Astrocyte (in vitro differentiated cells and primary cell): ENCODE measurements at regions not wholly inside any gene's neighbourhood (a gene's known extent, or its start where the extent isn't known, plus 50 kb on each side); places are given as distances from the start of the nearest gene placed in this dataset.
A peak's percentile ranks its signal among the peaks of the same experiment; 100 is the strongest.

ENCODE experiments used
- DNase-seq: peaks from one replicate; pipeline ENCODE4 v3.0.0-alpha.2; 2010; ENCODE audit warnings: low read depth
- FAIRE-seq: peaks from 2 replicates; lab custom pipeline; 2011; peaks lifted over from hg19 to GRCh38; lab: Jason Lieb, UNC
- H2AFZ ChIP-seq: 2 replicates; pipeline ENCODE4 v1.6.0; 2012; ENCODE audit warnings: low read depth, low read length, inconsistent platforms
- H3K27ac ChIP-seq: 2 replicates; pipeline ENCODE4 v1.5.1; 2011; ENCODE audit warnings: low read depth, low read length, inconsistent platforms
- H3K27me3 ChIP-seq: 2 replicates; pipeline ENCODE4 v1.6.0; 2011; ENCODE audit warnings: low read length, inconsistent platforms; ENCODE audit not compliant: insufficient read depth
- H3K36me3 ChIP-seq: 2 replicates; pipeline ENCODE4 v1.5.1; 2011; ENCODE audit warnings: low read length, inconsistent platforms; ENCODE audit not compliant: insufficient read depth
- H3K4me1 ChIP-seq: 2 replicates; pipeline ENCODE4 v1.5.1; 2011; ENCODE audit warnings: low read length, inconsistent platforms; ENCODE audit not compliant: insufficient read depth
- H3K4me2 ChIP-seq: 2 replicates; pipeline ENCODE4 v1.6.0; 2012; ENCODE audit warnings: low read length, inconsistent platforms
- H3K4me3 ChIP-seq: 2 replicates; pipeline ENCODE4 v1.5.1; 2011; ENCODE audit warnings: low read depth, mild to moderate bottlenecking, low read length, inconsistent platforms; ENCODE audit not compliant: insufficient read depth
- H3K79me2 ChIP-seq: 2 replicates; pipeline ENCODE4 v1.6.0; 2012; ENCODE audit warnings: mild to moderate bottlenecking, low read length, inconsistent platforms; ENCODE audit not compliant: insufficient read depth
- H3K9ac ChIP-seq: 2 replicates; pipeline ENCODE4 v1.6.0; 2012; ENCODE audit warnings: mild to moderate bottlenecking, low read length, inconsistent platforms
- H3K9me3 ChIP-seq: 2 replicates; pipeline ENCODE4 v1.5.1; 2012; ENCODE audit warnings: low read depth, mild to moderate bottlenecking, low read length, inconsistent platforms; ENCODE audit not compliant: insufficient read depth
- H4K20me1 ChIP-seq: 2 replicates; pipeline ENCODE4 v1.6.0; 2012; ENCODE audit warnings: low read length, inconsistent platforms; ENCODE audit not compliant: insufficient read depth
- H3K27ac Mint-ChIP-seq: one replicate; pipeline ENCODE4 v1.8.0; 2021; ENCODE audit warnings: mild to moderate bottlenecking, mixed read lengths; ENCODE audit not compliant: unreplicated experiment
- H3K27me3 Mint-ChIP-seq: one replicate; pipeline ENCODE4 v1.8.0; 2021; ENCODE audit warnings: low read depth, mixed read lengths; ENCODE audit not compliant: unreplicated experiment
- H3K36me3 Mint-ChIP-seq: one replicate; pipeline ENCODE4 v1.8.0; 2021; ENCODE audit warnings: low read depth, mixed read lengths; ENCODE audit not compliant: unreplicated experiment
- H3K4me1 Mint-ChIP-seq: one replicate; pipeline ENCODE4 v1.8.0; 2021; ENCODE audit warnings: low read depth, mixed read lengths; ENCODE audit not compliant: unreplicated experiment
- H3K4me3 Mint-ChIP-seq: one replicate; pipeline ENCODE4 v1.8.0; 2021; ENCODE audit warnings: mild to moderate bottlenecking, moderate library complexity, mixed read lengths; ENCODE audit not compliant: unreplicated experiment
- H3K9me3 Mint-ChIP-seq: one replicate; pipeline ENCODE4 v1.8.0; 2021; ENCODE audit warnings: mild to moderate bottlenecking, mixed read lengths; ENCODE audit not compliant: unreplicated experiment
- CTCF ChIP-seq: IDR thresholded peaks from 2 replicates; pipeline ENCODE4 v1.5.1; 2011; ENCODE audit warnings: low read depth, mild to moderate bottlenecking, inconsistent platforms, low read length, moderate library complexity; ENCODE audit not compliant: insufficient read depth
- EZH2 ChIP-seq: IDR thresholded peaks from 2 replicates; pipeline ENCODE4 v1.6.1; 2012; ENCODE audit warnings: mild to moderate bottlenecking, low read length, inconsistent platforms; ENCODE audit not compliant: insufficient read depth

GRCh38 chr14:46499521-46499920 is 152.1 kb downstream of the RPL10L start:
- H3K4me2 ChIP-seq = no peak overlapping the region
- FAIRE-seq (no peak), DNase-seq (no peak)
- no peaks in the 10 kb centered on the region for H3K4me1 ChIP-seq
- H3K9me3 ChIP-seq = no peaks in the 10 kb centered on the region
- no peaks in the 10 kb centered on the region for H4K20me1 ChIP-seq
- H3K9me3 Mint-ChIP-seq = no peaks in the 10 kb centered on the region
- no peaks in the 10 kb centered on the region for H3K36me3 Mint-ChIP-seq
- no peak overlapping the region for H3K4me3 ChIP-seq
- no peak overlapping the region for H2AFZ ChIP-seq
- no peaks in the 10 kb centered on the region for H3K27me3 Mint-ChIP-seq
- H3K36me3 ChIP-seq = no peaks in the 10 kb centered on the region
- TF ChIP-seq EZH2 (no peak), CTCF (no peak)
- no peak overlapping the region for H3K27ac Mint-ChIP-seq
- no peaks in the 10 kb centered on the region for H3K79me2 ChIP-seq
- no peak overlapping the region for H3K9ac ChIP-seq
- H3K27me3 ChIP-seq = no peaks in the 10 kb centered on the region
- no peak overlapping the region for H3K4me3 Mint-ChIP-seq
- no peaks in the 10 kb centered on the region for H3K4me1 Mint-ChIP-seq
- no peak overlapping the region for H3K27ac ChIP-seq

- Histone ChIP-seq H3K4me2 (no peak overlapping the region), H3K27ac (no peak overlapping the region), H3K4me3 (no peak overlapping the region), H3K9ac (no peak overlapping the region), H4K20me1 (no peaks in the 10 kb centered on the region), H2AFZ (no peak overlapping the region), H3K36me3 (no peaks in the 10 kb centered on the region), H3K27me3 (no peaks in the 10 kb centered on the region), H3K4me1 (no peaks in the 10 kb centered on the region), H3K79me2 (no peaks in the 10 kb centered on the region), H3K9me3 (no peaks in the 10 kb centered on the region)
- no peaks in the 10 kb centered on the region for H3K27me3 Mint-ChIP-seq
- DNase-seq = no peak
- no peaks in the 10 kb centered on the region for H3K9me3 Mint-ChIP-seq
- no peaks in the 10 kb centered on the region for H3K4me1 Mint-ChIP-seq
- FAIRE-seq = no peak
- no peaks in the 10 kb centered on the region for H3K36me3 Mint-ChIP-seq
- TF ChIP-seq CTCF = no peak
- no peak for TF ChIP-seq EZH2
- H3K27ac Mint-ChIP-seq = no peak overlapping the region
- H3K4me3 Mint-ChIP-seq = no peak overlapping the region
Observed at GRCh38 chr14:46496409-46496808, 155.2 kb downstream of the RPL10L start.

GRCh38 chr14:46490238-46490685 is 161.3 kb downstream of the RPL10L start:
- Histone ChIP-seq H3K27ac (no peak overlapping the region), H3K27me3 (no peaks in the 10 kb centered on the region), H3K4me2 (no peak overlapping the region), H2AFZ (no peak overlapping the region), H3K79me2 (no peaks in the 10 kb centered on the region), H3K9me3 (no peaks in the 10 kb centered on the region), H3K4me1 (no peaks in the 10 kb centered on the region), H3K4me3 (no peak overlapping the region), H3K36me3 (no peaks in the 10 kb centered on the region), H3K9ac (no peak overlapping the region), H4K20me1 (no peaks in the 10 kb centered on the region)
- peaks cover 3% of the 10 kb centered on the region for H3K4me1 Mint-ChIP-seq
- no peak overlapping the region for H3K4me3 Mint-ChIP-seq
- DNase-seq (peak; percentile 1), FAIRE-seq (no peak)
- TF ChIP-seq CTCF = peak; percentile 9
- TF ChIP-seq EZH2 = no peak
- H3K27ac Mint-ChIP-seq = no peak overlapping the region
- H3K36me3 Mint-ChIP-seq = no peaks in the 10 kb centered on the region
- no peaks in the 10 kb centered on the region for H3K27me3 Mint-ChIP-seq
- H3K9me3 Mint-ChIP-seq = no peaks in the 10 kb centered on the region
